GM13976 (cell line): ENCODE measurements at regions not wholly inside any gene's neighbourhood (a gene's known extent, or its start where the extent isn't known, plus 50 kb on each side); places are given as distances from the start of the nearest gene placed in this dataset.

Experiments used
- DNase-seq: peaks from one replicate; pipeline ENCODE4 v3.0.0; 2012; ENCODE audit warnings: low spot score
- CTCF ChIP-seq: IDR thresholded peaks from 2 replicates; pipeline ENCODE4 v1.5.1; 2012; ENCODE audit warnings: borderline replicate concordance, mild to moderate bottlenecking; ENCODE audit not compliant: insufficient read depth; ENCODE audit errors: extremely low read depth, missing control alignments, control extremely low read depth
- in situ Hi-C: fragments of 300-500 bp; cut with MboI; formaldehyde crosslinking; loops from one replicate; pipeline ENCODE4 v1.12.0; 2022; ENCODE audit warnings: low sequenced_read_pairs, mixed read lengths, inconsistent platforms; ENCODE audit not compliant: unreplicated experiment

DNA sequence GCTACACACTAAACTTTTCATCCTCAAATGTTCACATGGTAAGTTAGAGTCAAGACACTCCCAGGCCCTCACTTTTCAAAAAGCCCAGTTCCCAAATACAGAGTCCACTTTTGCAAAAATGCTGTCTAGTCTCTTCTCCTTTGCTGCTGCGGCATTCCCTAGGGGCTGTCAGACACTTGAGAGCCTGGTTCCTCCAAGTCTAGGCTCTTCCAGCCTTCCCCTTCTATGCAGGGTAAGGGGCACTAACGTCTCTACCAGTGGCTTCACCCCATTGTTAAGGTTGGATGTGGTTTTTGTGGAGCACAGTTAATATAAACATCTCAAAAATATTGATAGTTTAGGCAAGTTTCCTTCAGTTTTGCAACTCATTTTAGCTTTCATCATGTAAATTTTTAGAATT lies 181.5 kb downstream of the KIF18A start:
- in situ Hi-C loops: no loop called here
- no peak for DNase-seq
- TF ChIP-seq CTCF: no peak

DNA sequence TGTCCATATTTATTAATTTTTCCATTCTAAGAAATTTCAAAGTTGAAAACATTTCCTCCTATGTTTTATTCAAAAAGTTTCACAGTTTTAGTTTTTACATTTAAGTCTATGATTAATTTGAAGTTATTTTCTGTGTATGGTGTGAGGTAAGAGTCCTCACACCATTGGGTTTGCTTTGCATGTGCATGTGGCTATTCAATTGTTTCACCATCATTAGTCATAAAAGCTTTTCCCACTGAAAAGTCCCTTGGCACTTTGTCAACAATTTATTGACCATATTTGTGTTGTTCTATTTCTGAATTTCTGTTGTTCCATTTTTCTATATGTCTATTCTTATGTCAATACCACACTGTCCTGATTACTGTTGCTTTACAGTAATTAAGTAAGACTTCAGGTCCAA lies 186.5 kb downstream of the KIF18A start:
- no peak for DNase-seq
- TF ChIP-seq CTCF: no peak
- in situ Hi-C loops: no loop called here

GRCh38 chr11:27916541-27917100 lies 191.3 kb downstream of the KIF18A start:
- peak; percentile 21 for DNase-seq
- in situ Hi-C loops: no loop called here
- no peak for TF ChIP-seq CTCF

DNA sequence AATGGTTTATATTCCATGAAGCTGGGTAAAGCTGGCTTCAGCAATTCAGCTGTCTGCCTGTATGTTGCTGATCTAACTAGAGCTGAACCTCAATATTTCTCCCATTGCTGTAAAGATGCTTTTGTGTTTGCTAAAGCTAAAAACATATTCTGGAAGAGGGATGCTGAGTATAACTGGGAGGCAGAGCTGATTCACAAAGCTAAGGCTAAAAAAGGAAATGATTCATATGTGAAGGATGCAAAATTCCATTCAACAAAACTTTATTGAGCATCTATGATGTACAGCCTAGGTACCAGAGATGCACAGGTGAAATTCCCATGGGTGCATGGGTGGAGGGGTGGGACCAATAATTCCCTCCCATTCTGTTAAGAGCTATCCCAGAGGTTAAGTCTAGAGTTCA lies 193.9 kb downstream of the KIF18A start:
- no peak for DNase-seq
- TF ChIP-seq CTCF: no peak
- in situ Hi-C loops: no loop called here

DNA sequence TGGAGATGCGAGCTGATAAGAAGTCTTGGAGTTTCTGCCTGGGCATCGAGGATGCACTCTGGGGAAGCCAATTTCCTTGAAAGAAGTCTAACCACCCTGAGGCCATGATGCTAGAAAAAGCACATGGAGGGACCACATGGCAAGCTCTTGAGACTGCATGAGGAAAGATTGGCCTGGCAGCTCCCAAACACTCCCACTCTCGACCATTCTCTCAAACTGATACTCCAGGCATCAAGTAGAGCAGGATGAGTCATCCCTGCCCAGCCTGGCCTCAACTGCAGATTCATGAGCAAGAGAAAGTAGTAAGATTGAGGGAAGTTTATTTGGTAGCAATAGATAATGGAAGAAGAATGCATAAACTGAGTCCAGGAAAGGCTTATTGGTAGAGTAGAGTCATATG lies 194.3 kb downstream of the KIF18A start:
- TF ChIP-seq CTCF: no peak
- no peak for DNase-seq
- in situ Hi-C loops: no loop called here

- in situ Hi-C loops: no loop called here
- no peak for DNase-seq
- TF ChIP-seq CTCF: no peak
Observed at GRCh38 chr11:27912916-27913315, 195.0 kb downstream of the KIF18A start.
